ENCODE measurements at regions not wholly inside any gene's neighbourhood (a gene's known extent, or its start where the extent isn't known, plus 50 kb on each side); places are given as distances from the start of the nearest gene placed in this dataset.
"Not testable (repeated sequence)": the region's sequence is repeated elsewhere in the genome, so short reads cannot be mapped to it uniquely, and the experiment has no call there.

- DNase-seq, result no peak
Measured at GRCh38 chr5:2378108-2378507, 373.4 kb downstream of the IRX2 start.

- no peak for DNase-seq
Measured at GRCh38 chr5:2376486-2376885, 375.0 kb downstream of the IRX2 start.

GRCh38 chr5:2375757-2376250, 375.7 kb downstream of the IRX2 start:
- DNase-seq, result no peak

GRCh38 chr5:2375291-2375690, 376.2 kb downstream of the IRX2 start:
- no peak for DNase-seq

GRCh38 chr5:2374703-2375102, 376.8 kb downstream of the IRX2 start:
- no peak for DNase-seq

- DNase-seq, result no peak
Measured at GRCh38 chr5:2373631-2374030, 377.8 kb downstream of the IRX2 start.

GRCh38 chr5:2371419-2371710, 380.1 kb downstream of the IRX2 start:
- DNase-seq, result no peak

- DNase-seq, result no peak
Measured at GRCh38 chr5:2370626-2371418, 380.7 kb downstream of the IRX2 start.

- DNase-seq, result no peak
Measured at GRCh38 chr5:2369178-2369577, 382.3 kb downstream of the IRX2 start.

- DNase-seq, result no peak
Measured at GRCh38 chr5:2366816-2367215, 384.7 kb downstream of the IRX2 start.

- no peak for DNase-seq
Measured at GRCh38 chr5:2357309-2357708, 394.2 kb downstream of the IRX2 start.

GRCh38 chr5:2355859-2356258, 395.6 kb downstream of the IRX2 start:
- no peak for DNase-seq

- DNase-seq, result no peak
Measured at GRCh38 chr5:2353871-2354440, 397.5 kb downstream of the IRX2 start.

GRCh38 chr5:2353211-2353610, 398.3 kb downstream of the IRX2 start:
- no peak for DNase-seq

- no peak for DNase-seq
Measured at GRCh38 chr5:2352101-2352861, 399.2 kb downstream of the IRX2 start.

- DNase-seq, result not testable (repeated sequence)
Measured at GRCh38 chr5:2349768-2350167, 401.7 kb downstream of the IRX2 start.

- no peak for DNase-seq
Measured at GRCh38 chr5:2338686-2339085, 412.8 kb downstream of the IRX2 start.

- no peak for DNase-seq
Measured at GRCh38 chr5:2335733-2336515, 415.6 kb downstream of the IRX2 start.

- DNase-seq, result no peak
Measured at GRCh38 chr5:2335125-2335732, 416.2 kb downstream of the IRX2 start.

GRCh38 chr5:2334719-2335118, 416.8 kb downstream of the IRX2 start:
- DNase-seq, result no peak

- no peak for DNase-seq
Measured at GRCh38 chr5:2333291-2333690, 418.2 kb downstream of the IRX2 start.

GRCh38 chr5:2332521-2332920, 419.0 kb downstream of the IRX2 start:
- DNase-seq, result no peak
